ENCODE measurements at regions not wholly inside any gene's neighbourhood (a gene's known extent, or its start where the extent isn't known, plus 50 kb on each side); places are given as distances from the start of the nearest gene placed in this dataset.

DNA sequence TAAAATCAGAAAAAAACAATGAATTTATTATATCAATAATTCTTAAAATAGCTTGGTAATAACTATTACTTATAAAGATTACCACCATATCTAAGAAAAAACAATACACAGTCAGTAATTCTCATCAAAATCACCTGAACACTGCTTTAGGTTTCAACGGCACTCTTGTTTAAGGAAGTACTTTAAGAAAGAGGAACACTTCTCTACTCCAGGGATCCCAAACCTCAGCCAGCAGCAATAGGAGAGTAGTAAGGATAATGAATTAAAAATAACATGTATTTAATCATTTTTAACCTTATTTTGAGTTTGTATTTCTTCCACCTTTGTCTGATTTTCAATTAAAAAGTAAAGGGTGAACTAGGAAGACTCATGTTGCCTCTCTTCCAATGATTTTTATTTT lies 494.0 kb upstream of the NR2F2 start:
- no peak for DNase-seq
- CTCF ChIA-PET, result no interaction called here
- peaks cover 35% of the 10 kb centered on the region for H3K4me1 Mint-ChIP-seq
- H3K27ac Mint-ChIP-seq, result no peak overlapping the region
- H3K27me3 Mint-ChIP-seq, result peaks cover 5% of the 10 kb centered on the region
- H3K9me3 Mint-ChIP-seq, result no peaks in the 10 kb centered on the region
- H3K36me3 Mint-ChIP-seq, result peaks cover 6% of the 10 kb centered on the region
- no peak overlapping the region for H3K4me3 Mint-ChIP-seq

DNA sequence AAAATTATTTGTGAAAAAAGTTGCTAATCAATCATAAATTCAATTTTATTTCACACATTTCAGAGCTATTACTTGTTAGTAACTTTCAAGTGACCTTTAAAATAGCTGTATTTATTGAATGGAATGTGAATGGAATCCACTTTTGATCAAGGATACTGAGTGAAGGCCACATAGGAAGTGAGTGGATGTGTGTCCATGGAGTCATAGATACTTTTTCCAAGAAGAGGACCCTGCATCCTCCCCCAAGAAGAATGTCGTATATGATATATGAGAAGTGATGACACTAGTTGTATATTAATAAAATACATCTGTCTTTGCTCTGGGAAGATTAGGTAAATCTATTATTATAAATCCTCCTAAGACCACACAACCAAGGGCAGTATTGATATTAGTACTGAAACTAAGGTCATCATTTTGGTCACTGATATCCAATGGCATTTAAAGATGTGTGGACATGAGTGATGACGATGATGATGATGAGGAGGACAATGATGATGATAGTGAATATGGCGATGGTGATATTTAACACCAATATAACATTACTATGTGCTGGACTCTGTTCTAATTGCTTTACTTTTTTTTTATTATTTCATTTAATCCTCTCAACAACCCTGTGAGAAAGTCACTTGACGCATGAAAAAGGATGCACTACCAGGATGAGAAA lies 493.0 kb upstream of the NR2F2 start:
- Mint-ChIP-seq H3K4me1 (peaks cover 36% of the 10 kb centered on the region), H3K4me3 (no peak overlapping the region), H3K9me3 (no peaks in the 10 kb centered on the region), H3K36me3 (peaks cover 6% of the 10 kb centered on the region), H3K27me3 (peaks cover 4% of the 10 kb centered on the region), H3K27ac (no peak overlapping the region)
- CTCF ChIA-PET, result no interaction called here
- DNase-seq, result no peak

DNA sequence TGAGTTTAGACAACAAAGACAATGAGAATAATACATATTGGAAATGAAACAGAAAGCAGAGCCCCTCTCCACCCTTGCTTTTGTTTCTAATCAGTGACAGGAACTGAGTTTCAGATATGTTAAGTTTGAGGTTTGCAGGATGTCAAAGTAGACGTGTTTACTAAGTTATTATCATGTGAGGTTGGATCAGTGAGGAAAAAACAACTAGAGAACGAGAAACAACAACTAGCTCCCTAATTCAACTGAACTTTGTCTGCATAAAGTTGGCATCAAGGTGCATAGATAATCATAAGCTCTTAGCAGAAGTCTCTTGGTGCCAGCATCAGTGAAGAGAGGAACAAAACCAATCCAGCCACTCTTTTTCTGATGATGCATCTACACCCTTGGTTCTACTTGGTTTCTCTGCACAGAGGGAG lies 491.1 kb upstream of the NR2F2 start:
- Mint-ChIP-seq H3K4me1 (peaks cover 50% of the 10 kb centered on the region), H3K27ac (peak overlapping the region; percentile 93), H3K9me3 (no peaks in the 10 kb centered on the region), H3K36me3 (peaks cover 6% of the 10 kb centered on the region), H3K4me3 (peak overlapping the region; percentile 21), H3K27me3 (no peaks in the 10 kb centered on the region)
- peak; percentile 35 for DNase-seq
- CTCF ChIA-PET, result no interaction called here

DNA sequence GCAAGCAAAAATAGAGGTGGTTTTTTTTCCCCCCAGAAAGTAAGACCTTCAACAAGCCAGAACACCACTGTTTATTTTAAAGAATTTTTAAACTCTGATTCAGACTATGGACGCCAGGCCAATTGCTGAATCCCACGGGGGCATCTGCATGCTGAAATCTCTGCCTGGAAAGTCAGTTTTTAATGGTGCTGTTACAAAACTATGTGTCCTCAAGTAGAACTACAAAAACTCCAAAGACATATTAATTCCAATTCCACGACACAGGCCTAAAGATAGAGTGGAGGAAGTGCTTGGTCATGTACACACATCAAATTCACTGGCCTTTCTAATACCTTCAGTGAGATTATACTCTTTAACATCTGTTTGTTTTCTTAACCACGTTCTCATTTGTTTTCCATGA lies 490.5 kb upstream of the NR2F2 start:
- H3K4me1 Mint-ChIP-seq, result peaks cover 50% of the 10 kb centered on the region
- H3K36me3 Mint-ChIP-seq, result peaks cover 6% of the 10 kb centered on the region
- no peaks in the 10 kb centered on the region for H3K9me3 Mint-ChIP-seq
- peak overlapping the region; percentile 93 for H3K27ac Mint-ChIP-seq
- no peaks in the 10 kb centered on the region for H3K27me3 Mint-ChIP-seq
- no peak for DNase-seq
- no peak overlapping the region for H3K4me3 Mint-ChIP-seq
- CTCF ChIA-PET, result no interaction called here

DNA sequence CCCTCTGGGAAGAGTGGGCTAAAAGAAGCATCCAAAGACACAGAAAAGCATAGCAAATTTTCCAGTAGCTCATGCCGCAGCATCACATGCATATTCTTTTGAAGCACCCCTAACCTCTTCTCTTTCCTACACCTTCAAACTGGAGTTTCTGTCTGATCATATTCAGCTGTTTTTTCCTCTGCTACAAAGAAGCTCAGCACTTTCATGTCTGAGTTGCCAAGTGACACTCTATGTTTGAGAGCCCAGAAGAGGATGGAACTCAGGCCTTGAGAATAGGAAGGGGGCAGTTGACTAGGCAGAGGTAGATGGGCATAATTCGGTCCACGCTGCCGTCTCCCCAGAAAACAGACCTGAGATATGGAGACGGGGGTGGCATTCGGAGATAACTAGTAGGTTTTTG lies 489.6 kb upstream of the NR2F2 start:
- H3K27ac Mint-ChIP-seq, result peak overlapping the region; percentile 93
- no peak overlapping the region for H3K4me3 Mint-ChIP-seq
- CTCF ChIA-PET, result interaction anchor here (0.5 kb wide), 1 partner anchor 402 kb away, joined by 3 read pairs; no protein-coding TSS in a partner anchor
- peaks cover 50% of the 10 kb centered on the region for H3K4me1 Mint-ChIP-seq
- no peaks in the 10 kb centered on the region for H3K9me3 Mint-ChIP-seq
- DNase-seq, result no peak
- H3K36me3 Mint-ChIP-seq, result peaks cover 6% of the 10 kb centered on the region
- H3K27me3 Mint-ChIP-seq, result no peaks in the 10 kb centered on the region

DNA sequence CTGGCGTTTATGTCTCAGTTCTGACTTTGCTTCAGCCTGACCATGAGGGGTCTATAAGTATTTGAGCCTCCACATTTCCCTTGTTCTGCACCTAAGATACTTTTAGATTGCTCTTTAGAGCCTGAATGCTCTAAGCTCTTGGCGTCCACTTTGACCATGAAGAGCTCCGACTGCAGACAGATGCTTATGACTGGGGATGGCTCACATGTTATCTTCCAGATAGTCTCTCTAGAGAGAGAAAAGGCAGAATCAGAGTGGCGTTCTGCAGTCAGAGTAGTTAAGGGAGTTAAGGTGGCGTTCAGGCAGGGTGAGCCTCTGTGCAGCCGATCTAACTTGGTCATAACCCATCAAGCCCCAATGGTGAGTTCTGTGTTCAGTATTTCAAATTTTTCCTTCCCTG lies 487.9 kb upstream of the NR2F2 start:
- Mint-ChIP-seq H3K4me3 (no peak overlapping the region), H3K4me1 (peaks cover 53% of the 10 kb centered on the region)
- CTCF ChIA-PET, result no interaction called here

DNA sequence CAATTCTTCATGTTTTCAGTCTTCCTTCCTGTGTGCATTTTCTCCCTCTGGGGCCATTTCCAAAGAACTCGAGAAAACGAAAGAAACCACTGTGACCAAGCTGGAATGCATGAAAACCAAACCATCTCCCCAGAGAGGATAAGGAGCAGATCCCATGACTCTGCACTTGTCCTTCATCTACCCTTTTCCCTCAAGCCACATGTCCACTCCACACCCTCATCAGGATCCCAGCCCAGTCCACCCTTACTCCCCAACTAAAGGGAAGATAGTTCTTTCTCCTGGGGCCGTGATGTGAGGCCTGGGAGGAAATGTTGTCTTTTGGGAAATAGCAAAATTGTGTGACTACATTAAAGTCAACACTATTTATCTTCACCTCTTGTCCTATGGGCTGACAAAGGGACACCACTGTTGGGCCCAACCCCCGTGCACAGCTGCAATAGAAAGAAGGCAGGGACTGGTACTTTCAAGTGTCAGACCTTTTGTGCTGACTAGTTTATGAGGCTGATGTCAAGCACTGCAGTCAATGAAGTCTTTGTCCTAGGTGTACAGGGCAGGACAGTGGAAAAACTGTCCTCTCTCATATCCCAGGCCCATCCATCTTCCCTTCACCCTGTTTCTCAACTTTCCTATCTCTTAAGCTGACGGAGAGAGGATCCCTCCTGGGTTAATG lies 487.1 kb upstream of the NR2F2 start:
- Mint-ChIP-seq H3K27ac (peak overlapping the region; percentile 28), H3K4me3 (no peak overlapping the region), H3K9me3 (no peaks in the 10 kb centered on the region), H3K27me3 (peaks cover 7% of the 10 kb centered on the region), H3K4me1 (peaks cover 49% of the 10 kb centered on the region), H3K36me3 (peaks cover 6% of the 10 kb centered on the region)
- DNase-seq, result no peak
- CTCF ChIA-PET, result interaction anchor here (1.2 kb wide), 1 partner anchor 37 kb away, joined by 4 read pairs; no protein-coding TSS in a partner anchor

More for the DNA sequence above, 487.9 kb upstream of the NR2F2 start:
- Mint-ChIP-seq H3K9me3 (no peaks in the 10 kb centered on the region), H3K36me3 (peaks cover 6% of the 10 kb centered on the region), H3K27me3 (peaks cover 7% of the 10 kb centered on the region), H3K27ac (peak overlapping the region; percentile 28)
- DNase-seq, result no peak

DNA sequence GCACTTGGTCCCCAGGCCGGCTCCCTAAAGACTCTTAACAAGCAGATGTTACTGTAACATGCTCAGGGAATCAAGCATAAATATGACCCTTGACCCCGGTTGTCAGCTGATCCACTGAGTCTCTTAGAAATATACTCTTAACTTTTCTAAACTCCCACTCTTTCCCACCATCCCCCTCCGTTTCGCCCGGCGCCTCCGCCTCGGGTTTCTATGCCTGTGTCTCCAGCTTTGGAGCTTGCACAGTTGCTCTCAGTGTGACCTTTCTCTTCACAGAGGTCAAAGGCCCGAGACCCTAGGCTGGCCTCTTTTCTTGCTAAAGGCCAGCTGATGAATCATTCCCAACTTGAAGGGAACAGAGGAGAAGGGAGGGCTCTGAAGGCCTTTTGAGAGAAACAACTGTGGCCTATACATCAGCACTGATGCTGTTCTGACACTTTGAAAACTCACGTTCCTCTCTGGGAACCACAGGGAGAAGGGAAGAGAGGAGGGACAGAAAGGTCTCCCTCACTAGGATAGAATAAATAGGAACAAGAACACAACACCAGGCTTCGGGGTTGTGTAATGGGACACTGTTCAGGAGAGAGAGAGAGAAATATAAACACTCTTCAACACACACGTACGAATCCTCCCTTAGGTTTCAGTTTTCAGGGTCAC lies 484.5 kb upstream of the NR2F2 start:
- no peaks in the 10 kb centered on the region for H3K9me3 Mint-ChIP-seq
- H3K27me3 Mint-ChIP-seq, result peaks cover 7% of the 10 kb centered on the region
- H3K4me1 Mint-ChIP-seq, result peaks cover 23% of the 10 kb centered on the region
- H3K36me3 Mint-ChIP-seq, result peaks cover 2% of the 10 kb centered on the region
- H3K27ac Mint-ChIP-seq, result no peak overlapping the region
- no peak overlapping the region for H3K4me3 Mint-ChIP-seq
- CTCF ChIA-PET, result no interaction called here
- no peak for DNase-seq

DNA sequence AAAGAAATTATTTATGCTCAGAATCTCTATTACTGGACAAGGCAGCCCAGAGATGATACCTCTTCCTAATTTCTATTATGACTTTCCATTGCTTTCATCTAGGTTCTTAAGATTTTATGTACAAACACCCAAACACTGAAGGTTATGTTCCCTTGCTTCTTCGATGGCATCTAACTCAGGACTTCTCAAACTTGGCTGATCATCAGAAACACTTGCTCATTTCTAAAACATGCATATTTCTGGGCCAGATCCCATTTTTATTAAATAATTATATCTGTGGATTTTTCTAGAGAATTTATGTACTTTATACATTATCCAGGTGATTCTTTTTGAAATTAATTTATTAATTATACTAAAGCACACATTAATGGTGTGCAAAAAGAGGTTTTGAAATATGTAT lies 482.4 kb upstream of the NR2F2 start:
- Mint-ChIP-seq H3K27me3 (peaks cover 10% of the 10 kb centered on the region), H3K4me1 (peaks cover 10% of the 10 kb centered on the region)
- CTCF ChIA-PET, result no interaction called here

DNA sequence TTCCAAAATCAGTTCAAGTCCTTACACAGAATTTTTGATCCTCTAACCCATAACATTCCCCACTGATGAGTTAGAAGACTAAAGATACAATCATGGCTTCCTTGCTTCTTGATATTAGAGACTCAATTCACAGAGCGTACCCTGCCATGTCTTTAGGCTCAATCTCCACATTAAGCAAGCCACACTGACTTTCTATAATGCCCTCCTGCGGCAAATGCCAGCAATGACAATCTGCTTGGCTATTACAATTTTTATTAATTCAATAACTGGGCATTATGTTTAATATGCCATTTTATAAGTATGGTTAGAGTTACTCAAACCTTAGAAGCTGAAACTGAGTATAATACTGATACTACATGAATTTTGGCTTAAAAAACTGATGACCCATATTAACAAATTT lies 479.7 kb upstream of the NR2F2 start:
- no peak for DNase-seq
- no peak overlapping the region for H3K27ac Mint-ChIP-seq

More for the DNA sequence above, 482.4 kb upstream of the NR2F2 start:
- Mint-ChIP-seq H3K36me3 (no peaks in the 10 kb centered on the region), H3K27ac (no peak overlapping the region), H3K9me3 (no peaks in the 10 kb centered on the region), H3K4me3 (no peak overlapping the region)
- DNase-seq, result no peak

DNA sequence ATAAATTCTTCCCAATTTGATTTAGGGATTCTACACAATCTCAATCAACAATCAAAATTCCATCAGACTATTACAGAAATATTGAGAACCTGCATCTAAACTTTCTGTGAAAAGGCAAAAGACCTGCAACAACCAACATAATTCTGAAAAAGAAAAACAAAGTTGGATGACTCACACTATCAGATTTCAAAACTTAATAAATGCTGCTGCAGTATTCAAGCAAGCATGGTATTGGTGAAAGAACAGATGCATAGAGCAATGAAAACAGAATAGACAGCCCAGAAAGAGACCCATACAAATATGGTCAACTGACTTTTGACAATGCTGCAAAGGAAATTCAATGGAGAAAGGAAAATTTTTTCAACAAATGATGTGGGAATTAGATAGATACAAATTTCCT lies 477.1 kb upstream of the NR2F2 start:
- no peaks in the 10 kb centered on the region for H3K4me1 Mint-ChIP-seq
- no peak for DNase-seq
- CTCF ChIA-PET, result no interaction called here
- H3K36me3 Mint-ChIP-seq, result no peaks in the 10 kb centered on the region
- peaks cover 26% of the 10 kb centered on the region for H3K27me3 Mint-ChIP-seq
- no peak overlapping the region for H3K4me3 Mint-ChIP-seq
- no peak overlapping the region for H3K27ac Mint-ChIP-seq
- no peaks in the 10 kb centered on the region for H3K9me3 Mint-ChIP-seq

More for the DNA sequence above, 479.7 kb upstream of the NR2F2 start:
- H3K4me1 Mint-ChIP-seq, result peaks cover 2% of the 10 kb centered on the region
- no peaks in the 10 kb centered on the region for H3K36me3 Mint-ChIP-seq
- CTCF ChIA-PET, result no interaction called here
- H3K27me3 Mint-ChIP-seq, result peaks cover 18% of the 10 kb centered on the region
- no peak overlapping the region for H3K4me3 Mint-ChIP-seq
- no peaks in the 10 kb centered on the region for H3K9me3 Mint-ChIP-seq

DNA sequence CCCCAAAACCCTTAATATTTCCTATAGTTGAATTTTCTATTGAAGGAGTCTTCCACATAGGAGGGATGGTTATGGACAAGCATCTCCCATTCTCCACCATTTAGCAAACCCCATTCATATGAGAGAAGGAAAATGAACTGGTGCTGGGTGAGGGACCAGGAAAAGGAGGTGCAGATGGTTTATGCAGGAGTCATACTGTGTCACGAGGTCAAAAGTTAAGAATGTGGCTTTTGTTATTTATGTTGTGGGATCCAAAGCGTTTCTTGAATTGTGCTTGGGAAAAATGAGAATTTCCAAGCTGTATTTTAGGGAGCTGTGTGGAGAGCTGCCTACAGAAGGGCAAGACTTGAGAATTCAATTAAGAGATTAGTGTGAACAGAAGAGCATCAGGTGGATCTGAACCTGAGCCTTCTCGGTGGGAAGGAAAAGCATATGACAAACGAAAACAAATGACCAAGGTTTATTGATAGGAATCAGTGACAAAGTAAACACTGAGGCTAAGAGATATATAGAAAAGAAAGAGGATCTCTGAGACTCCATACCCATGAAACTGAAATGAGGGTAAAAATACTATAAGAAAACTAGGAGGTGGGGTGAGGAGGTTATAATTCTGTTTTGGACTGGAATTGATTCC lies 473.3 kb upstream of the NR2F2 start:
- Mint-ChIP-seq H3K9me3 (no peaks in the 10 kb centered on the region), H3K27ac (no peak overlapping the region), H3K27me3 (peaks cover 26% of the 10 kb centered on the region), H3K4me3 (no peak overlapping the region), H3K4me1 (no peaks in the 10 kb centered on the region), H3K36me3 (no peaks in the 10 kb centered on the region)
- CTCF ChIA-PET, result no interaction called here
- DNase-seq, result no peak

DNA sequence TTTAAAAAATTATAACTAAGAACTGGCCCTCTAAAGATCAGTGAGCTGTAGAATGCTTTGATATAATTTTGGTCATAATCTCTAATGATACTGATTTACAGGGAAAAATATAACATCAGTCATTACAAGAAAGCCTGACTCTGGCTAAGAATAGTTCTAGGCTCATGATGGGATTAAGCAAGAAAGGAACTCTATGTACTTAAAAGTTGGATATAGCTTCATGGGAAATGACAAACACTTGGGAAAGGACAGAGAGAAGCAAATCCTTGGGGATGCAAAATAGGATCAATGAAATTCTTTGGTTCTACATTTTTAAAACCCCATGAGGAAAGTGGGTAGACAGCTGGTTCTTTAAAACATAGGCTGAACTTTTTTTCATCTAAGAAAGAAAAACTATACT lies 472.7 kb upstream of the NR2F2 start:
- Mint-ChIP-seq H3K9me3 (no peaks in the 10 kb centered on the region), H3K4me1 (no peaks in the 10 kb centered on the region), H3K36me3 (no peaks in the 10 kb centered on the region), H3K27me3 (peaks cover 25% of the 10 kb centered on the region), H3K27ac (no peak overlapping the region), H3K4me3 (no peak overlapping the region)
- DNase-seq, result no peak
- CTCF ChIA-PET, result no interaction called here

DNA sequence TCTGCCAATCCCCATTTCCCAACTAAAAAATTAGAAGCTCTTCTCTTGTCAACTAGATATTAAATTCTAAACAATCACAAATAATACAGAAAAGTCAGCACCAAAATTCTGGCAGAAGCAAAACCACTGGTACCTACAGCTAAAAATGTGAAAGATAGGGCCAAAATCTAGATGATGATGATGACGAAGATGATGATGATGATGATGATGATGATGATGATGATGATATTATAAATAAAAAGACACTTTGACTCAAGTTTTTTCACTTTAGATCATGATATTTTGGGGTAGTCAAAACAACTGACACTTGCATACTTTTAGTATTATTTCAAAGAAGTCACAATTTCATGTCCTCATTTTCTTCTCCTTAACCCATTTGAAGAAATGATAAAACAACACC lies 470.1 kb upstream of the NR2F2 start:
- DNase-seq, result no peak
- CTCF ChIA-PET, result interaction anchor here (1.5 kb wide), 1 partner anchor 601 kb away, joined by 3 read pairs; no protein-coding TSS in a partner anchor
- H3K27ac Mint-ChIP-seq, result no peak overlapping the region
- H3K36me3 Mint-ChIP-seq, result no peaks in the 10 kb centered on the region
- peaks cover 18% of the 10 kb centered on the region for H3K4me1 Mint-ChIP-seq
- peaks cover 29% of the 10 kb centered on the region for H3K27me3 Mint-ChIP-seq
- H3K4me3 Mint-ChIP-seq, result no peak overlapping the region
- H3K9me3 Mint-ChIP-seq, result no peaks in the 10 kb centered on the region
